Islet of Langerhans (tissue), 1 donor: ENCODE measurements at regions not wholly inside any gene's neighbourhood (a gene's known extent, or its start where the extent isn't known, plus 50 kb on each side); places are given as distances from the start of the nearest gene placed in this dataset.

Source experiments
- FAIRE-seq: peaks from one replicate; lab custom pipeline; 2011; peaks lifted over from hg19 to GRCh38; lab: Jason Lieb, UNC

DNA sequence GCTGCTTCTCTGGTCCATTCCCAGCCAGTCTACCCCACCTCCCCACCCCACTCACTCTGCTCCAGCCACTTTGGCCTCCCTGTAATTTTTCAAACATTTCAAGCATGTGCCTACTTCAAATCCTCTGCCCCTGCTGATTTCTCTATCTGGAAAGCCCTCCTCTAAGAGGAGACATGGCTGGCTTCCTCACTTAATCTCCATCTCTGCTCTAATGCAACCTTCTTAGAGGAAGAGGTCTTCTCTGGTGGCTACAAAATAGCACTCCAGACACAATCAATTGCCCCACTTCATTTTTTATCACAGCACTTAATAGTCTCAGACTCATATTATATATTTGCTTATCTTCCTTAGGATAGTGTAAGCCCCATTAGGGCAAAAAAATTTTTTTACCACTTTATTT, 161.1 kb upstream of the SLC39A10 start:
- FAIRE-seq: no peak

DNA sequence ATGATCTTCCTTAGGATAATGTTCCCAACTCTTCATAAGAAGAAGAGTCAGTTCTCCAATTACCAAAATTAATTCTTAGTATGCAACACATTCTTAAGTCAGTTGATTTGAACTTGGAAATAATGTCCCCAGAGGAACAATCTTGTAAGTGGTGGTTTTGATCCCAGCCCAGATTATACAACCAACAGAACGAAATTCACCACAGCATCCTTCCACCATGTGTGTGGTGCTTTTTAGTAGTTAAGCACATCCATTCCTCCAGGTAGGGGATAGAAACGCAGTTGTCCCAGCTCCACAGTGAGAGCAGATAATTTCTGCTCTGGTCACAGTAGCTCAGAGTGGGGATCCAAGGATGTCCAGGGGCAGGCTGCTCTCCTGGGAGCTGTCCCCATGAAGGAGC, 161.7 kb upstream of the SLC39A10 start:
- FAIRE-seq: no peak

DNA sequence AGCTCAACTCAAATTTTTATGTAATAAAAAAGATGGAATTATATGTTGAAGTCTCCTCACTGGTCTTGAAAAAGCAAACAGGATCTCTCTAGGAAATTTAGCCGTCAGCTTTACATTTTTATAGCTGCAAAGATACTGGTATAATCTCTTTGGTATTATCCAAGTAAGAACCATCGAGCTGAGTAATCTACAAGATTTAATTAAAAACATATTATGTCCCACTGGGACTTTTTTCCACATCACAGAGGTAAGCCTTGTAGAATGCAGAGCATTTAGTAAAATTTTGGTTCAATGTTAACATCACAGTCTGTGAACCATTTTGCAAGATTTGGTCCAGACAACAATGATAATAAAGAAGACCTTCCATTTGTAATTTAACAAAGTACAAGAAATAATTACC, 162.6 kb upstream of the SLC39A10 start:
- FAIRE-seq: no peak

DNA sequence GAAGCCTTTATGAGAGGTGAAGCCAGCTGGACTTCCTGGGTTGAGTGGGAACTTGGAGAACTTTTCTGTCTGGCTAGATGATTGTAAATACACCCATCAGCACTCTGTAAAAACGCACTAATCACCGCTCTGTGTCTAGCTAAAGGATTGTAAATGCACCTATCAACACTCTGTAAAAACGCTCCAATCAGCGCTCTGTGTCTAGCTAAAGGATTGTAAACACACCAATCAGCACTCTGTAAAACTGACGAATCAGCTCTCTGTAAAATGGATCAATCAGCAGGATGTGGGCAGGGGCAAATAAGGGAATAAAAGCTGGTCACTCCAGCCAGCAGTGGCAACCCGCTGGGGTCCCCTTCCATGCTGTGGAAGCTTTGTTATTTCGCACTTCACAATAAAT, 163.6 kb upstream of the SLC39A10 start:
- no peak for FAIRE-seq

DNA sequence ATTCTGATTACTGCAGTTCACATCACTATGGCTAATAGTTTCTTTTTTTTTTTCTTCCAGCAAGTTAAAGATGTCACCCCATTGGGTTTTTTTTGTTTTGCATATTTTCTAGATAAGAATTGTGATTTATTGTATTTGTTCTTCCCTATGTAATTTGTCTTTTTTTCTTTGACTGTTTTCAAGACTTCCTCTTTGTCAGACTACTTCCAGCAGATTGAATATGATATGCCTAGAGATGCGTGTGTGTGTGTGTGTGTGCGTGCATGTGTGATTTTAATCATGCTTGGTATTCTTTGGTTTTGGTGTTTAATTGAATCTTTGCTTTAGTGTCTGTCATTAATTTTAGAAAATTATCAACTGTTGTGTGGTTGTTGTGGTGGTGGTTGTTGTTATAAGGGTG, 166.7 kb upstream of the SLC39A10 start:
- FAIRE-seq: no peak

DNA sequence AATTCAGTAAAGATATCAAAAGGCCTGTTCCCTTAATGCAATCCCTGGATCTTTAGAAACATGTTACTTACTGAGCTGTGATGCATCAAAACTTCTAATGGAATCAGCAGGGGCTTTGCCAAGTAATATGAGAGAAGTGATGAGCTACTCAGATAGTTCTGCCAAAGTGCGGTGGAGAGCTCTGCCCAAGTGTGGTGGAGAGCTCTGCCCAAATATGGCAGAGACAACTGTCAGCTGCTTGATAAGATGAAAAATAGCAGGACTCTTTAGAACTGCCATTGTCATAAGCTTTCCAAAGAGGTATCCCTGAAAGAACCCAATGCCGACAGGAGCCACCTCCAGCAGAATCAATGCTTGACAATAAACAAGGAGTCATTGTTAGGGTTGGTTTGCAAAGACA, 167.9 kb upstream of the SLC39A10 start:
- FAIRE-seq: no peak

DNA sequence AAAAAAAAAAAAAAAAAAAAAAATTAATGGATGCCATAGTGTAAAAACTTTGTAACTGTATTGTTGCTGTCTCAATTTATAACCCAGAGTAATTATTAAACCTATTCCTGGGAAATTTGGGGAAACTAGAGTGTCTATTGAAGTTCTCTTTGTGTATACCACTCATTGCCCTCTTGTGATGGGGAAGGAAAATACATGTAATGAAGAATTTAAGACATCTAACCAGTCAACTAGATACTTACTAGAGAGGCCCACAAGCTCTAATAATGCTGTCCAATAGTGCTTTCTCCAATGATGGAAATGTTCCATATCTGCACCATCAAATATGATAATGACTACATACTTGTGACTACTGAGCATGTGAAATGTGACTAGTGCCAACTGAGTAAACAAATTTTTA, 168.5 kb upstream of the SLC39A10 start:
- no peak for FAIRE-seq

DNA sequence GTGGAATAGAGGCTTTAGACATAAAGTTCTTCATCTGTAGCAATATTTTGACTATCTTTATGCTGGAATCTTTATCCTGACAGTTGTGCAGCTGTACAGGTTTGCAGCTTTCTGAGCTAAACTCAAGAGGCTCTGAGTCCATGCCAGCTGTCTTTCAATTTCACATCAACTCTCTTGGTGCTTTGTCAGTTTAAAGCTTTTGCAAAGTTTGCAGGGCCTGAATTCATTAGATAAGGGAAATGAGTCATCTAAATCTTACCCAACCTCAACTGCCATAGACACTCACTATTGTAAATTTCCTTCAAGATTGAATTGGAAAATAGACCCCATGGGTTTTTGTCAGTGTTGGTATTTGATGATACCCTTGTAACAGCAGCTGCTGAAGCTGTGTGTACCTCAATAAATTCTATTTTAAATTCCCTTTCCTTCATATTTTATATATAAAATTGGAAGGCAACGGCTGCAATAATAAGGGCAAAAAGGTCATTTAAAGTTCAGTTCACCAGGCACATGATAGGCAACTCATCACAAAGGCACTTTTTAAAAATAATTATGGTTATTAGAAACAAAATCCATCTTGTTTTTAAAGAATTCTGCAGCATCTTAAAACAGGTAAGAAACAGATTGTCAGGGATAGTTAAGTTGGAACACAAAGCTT, 169.9 kb upstream of the SLC39A10 start:
- no peak for FAIRE-seq

DNA sequence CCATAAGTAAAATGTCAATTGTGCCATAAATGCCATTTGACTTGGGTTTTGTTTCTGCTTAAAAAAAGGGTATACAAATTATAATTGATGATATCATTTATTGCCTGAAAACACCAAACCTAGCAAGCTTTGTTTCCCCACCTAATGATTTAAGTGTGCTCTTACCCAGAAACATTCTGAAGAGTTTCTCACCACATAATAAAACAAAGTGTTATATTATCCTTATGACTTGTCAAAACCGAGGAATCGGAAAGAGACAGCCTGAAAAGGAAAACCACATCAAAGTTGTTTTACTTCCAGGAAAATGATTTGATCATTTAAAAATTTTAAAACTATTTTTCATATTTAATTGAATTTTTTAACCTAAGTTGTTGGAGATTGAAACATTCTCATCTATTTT, 170.5 kb upstream of the SLC39A10 start:
- no peak for FAIRE-seq

DNA sequence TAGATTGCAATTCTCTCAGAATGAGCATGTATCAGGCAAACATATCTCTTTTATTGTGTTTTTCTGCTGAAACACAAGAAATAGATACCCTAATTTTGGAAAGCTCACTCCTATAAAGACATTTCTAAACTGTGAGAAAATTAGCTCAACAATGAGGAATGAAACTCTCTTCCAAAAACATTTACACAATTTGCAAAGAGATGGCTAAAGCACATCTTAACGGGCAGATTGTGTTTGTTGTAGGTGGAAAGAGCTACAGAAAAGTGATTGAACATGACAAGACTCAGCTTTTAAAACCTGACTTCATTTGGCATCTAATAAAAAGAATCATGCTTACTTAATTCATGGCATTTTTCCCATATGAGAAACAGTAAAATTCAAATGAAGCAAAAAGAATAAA, 175.0 kb upstream of the SLC39A10 start:
- no peak for FAIRE-seq

DNA sequence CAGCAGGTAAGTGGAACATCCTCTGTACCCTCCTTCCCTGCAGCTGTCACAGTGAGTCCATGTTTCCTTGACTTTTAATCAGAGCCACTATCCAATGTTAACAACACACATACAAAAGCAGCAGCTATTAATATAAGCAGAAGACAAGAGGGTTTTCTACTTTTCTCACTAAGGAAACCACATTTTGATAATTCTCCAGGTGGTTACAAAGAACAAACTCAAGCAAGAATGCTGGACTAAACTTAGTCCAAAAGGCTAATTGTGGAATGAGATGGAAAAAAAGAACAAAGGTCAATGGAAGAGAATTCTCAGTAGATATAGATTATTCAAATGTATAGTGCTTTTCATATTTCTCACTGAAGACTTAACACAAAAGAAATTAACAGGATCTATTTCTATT, 176.9 kb upstream of the SLC39A10 start:
- no peak for FAIRE-seq

DNA sequence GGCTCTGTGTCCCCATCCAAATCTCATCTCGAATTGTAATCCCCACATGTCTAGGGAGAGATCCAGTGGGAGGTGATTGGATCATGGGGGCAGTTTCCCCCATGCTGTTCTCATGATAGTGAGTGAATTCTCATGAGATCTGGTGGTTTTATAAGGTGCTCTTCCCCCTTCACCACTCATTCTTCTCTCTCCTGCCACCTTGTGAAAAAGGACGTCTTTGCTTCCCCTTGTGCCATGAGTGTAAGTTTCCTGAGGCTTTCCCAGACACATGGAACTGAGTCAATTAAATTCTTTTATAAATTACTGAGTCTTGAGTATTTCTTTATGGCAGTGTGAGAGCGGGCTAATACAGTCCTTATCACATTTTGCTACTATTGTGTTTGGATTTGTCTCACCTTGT, 177.6 kb upstream of the SLC39A10 start:
- no peak for FAIRE-seq

DNA sequence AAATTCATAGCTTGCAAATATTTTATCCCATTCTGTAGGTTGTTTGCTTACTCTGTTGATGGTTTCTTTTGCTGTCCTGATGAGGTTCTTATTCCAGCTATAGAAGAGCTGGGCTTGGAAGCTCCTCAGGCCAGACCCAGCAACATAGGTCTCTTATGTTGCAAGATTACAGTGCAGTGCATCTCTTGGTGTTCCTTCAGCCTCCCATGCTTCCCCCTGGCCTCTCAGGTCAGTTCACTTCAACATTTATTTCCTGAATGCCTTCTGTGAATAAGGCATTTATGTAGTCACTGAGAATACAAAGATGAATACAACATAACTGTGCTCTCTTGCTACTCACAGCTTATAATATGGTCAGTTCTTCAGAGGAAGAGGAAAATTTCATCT, 179.0 kb upstream of the SLC39A10 start:
- no peak for FAIRE-seq

DNA sequence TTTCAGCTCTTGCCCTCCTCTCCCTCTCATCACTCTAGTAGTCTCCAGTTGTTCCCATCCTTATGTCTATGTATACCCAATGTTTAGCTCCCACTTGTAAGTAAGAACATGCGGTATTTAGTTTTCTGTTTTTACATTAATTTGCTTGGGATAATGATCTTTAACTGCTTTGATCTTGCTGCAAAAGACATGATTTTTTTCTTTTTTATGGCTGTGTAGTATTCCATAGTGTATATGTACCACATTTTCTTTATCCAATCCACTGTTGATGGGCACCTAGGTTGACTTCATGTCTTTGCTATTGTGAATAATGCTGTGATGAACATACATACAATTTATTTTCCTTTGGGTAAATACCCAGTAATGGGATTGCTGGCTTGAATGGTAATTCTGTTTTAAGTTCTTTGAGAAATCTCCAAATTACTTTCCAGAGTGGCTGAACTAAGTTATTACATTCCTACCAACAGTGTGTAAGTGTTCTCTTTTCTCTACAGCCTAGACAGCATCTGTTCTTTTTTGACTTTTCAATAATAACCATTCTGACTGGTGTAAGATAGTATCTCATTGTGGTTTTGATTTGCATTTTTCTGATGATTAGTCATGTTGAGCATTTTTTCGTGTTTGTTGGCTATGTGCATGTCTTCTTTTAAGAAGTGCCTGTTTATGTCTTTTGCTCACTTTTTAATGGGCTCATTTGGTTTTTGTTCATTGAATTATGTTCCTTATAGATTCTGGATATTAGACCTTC, 179.6 kb upstream of the SLC39A10 start:
- FAIRE-seq: no peak

DNA sequence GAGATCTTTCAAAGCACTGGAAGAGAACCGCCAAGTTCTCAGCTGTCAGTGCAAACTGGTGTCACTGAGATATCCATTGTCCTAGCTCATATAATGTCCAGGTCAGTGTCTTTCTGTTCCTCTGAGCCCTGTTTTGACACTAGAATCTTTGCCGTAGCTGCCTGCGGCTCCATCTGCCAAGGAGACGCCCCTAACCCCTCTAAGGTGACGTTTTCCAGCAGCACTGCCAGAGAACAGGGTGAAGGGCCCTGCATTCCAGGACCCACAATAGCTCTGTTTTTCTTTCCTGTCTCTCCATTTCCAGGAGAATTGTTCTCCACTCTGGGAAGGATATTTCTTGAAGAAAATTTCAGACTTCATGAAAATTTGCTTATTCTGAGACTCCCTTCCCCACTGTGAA, 181.7 kb upstream of the SLC39A10 start:
- FAIRE-seq: no peak

DNA sequence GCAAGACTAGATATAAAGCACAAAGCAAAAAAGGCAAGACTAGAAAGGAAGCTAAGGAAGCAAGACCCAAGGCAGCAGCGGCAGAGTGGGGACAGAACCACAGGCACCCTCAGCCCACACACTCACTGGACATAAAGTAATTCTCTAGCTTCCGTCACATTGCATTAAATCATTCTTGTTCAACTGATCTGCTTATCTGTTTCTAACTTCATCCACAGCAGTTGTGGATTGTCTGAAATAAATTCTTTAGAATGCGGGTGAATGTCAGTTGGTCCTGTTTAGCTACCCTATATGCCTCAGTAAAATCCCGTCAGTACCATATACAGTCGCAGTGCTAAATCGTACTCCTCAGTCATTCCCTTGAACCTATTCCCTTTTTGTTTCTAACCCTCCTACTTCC, 183.2 kb upstream of the SLC39A10 start:
- FAIRE-seq: no peak

DNA sequence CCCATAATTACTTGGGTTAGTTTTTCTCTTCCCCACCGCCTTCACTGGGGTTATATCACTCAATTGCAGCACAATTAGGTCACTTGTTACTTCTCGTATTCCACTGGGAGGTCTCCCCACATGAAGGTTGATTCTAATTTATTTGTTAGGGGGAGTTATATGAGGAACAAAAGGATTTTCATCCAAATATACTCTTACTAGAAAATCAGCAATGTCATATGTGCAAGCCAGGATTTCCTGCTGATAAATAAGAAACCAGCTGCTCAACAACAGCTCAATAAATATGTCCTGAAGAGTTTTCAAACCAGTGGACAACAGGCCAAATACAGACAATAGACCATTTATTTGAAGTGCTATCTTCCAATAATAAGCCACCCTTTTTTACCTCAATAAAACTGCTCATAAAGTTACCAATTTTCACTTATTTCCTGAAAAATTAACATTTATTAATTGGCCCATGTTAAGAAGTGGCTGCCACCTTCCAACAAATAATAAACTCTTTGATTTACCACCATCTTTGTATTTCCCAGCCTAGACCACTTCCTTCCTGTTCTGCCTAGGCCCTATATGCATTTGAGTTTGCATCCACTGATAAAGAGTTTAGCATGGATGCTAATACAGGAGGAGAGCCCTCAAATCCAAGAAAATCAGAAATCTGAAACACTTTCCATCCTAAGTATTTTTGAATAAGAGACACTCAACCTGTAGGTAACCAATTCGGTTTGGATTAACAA, 184.4 kb upstream of the SLC39A10 start:
- no peak for FAIRE-seq

DNA sequence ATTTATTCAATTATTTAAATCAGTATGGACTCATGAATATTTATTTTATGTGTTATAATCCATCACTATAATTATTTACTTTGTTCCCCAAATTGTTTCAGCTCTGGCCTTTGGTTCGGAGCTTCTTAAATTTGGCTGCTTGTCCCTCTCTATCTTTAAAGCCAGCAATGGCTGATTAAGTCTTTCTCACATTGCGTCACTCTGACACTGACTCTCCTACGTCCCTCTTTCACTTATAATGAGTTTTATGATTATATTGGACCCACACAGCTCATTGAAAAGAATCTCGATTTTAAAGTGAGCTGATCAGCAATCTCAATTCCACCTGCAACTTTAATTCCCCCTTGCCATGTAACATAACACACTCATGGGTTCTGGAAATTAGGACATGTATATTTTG, 185.2 kb upstream of the SLC39A10 start:
- no peak for FAIRE-seq

DNA sequence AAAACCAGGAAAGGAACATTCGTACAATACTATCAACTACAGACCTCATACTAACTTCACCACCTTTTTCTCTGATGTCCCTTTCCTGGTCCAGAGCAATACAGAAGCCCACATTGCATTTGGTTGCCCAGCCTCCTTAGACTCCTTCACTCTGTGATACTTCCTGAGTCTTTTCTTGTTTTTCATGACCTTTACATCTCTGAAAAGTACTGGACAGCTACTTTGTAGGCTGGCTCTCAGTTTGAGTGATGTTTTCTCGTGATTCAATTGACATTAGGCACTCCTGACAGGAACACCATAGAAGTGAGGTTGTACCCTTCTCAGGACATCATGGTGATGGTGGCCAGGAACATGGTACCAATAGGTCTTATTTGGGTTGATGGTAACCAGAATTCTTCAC, 185.9 kb upstream of the SLC39A10 start:
- FAIRE-seq: no peak

DNA sequence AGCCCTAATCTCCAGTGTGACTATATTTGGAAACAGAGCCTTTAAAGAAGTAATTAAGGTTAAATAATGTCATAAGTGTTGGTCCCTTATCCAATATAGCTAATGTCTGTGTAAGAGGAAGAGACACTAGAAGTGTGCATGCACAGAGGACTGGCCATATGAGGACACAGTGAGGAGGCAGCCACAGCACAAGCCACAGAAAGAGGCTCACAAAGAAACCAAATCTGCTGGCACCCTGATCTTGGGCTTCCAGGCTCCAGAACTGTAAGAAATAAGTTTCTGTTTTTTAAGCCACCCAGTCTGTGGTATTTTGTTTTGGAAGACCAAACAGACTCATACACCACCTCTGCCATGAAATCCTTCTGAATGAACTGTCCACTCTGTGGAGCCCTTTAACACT, 186.4 kb upstream of the SLC39A10 start:
- no peak for FAIRE-seq

DNA sequence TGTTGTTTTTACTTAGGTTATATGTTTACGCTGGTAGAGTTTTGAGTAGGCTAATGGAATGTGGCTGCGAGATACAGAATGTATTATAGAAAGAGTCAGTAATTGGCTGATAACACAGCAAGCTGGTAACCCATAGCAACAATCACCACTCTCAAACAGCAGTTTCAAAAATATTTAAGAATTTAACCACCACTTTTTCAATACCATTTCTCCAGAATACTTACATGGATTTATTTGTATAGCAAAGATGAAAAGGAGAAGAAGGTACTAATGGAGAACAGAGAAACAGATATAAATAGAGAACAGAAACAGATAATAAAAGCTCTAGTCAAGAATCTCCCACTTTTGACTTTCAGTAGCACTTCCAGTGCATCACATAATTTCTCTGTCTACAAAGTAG, 188.3 kb upstream of the SLC39A10 start:
- no peak for FAIRE-seq

DNA sequence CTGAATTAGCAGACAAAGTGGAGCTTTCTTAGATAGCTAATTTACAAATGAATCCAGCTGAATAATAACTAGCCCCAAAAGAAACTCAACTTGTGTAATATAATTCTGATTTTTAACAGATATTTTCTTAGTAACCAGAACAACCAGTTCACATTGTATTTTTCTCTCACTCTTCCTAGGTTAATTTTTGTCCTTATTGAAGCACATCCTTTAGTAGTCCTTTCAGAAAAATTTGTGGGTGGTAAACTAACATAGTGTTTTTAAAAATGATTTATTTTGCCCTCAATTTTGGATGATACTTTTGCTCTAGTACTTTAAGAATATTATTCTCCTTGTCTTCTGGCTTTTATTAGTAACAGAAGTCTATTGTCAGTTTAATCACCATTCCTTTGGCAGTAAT, 190.6 kb upstream of the SLC39A10 start:
- no peak for FAIRE-seq

DNA sequence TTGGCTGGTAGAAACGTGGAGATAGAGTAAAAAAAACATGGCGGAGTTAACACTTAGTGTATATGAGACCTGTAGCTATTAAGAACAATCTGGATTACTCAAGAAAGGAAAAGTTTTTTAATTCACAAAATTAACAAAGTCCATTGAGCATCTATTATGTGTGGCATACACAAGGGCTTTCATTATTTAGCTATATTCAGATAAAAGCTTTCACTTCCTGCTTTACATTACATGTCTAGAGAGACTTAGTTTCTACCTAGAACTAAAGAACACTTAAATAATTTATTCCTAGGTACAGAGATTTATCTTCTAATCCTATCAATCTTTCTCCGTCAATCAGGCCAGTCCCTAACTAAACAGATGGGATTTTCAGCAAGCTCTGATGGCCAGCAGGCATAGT, 196.0 kb upstream of the SLC39A10 start:
- FAIRE-seq: no peak

DNA sequence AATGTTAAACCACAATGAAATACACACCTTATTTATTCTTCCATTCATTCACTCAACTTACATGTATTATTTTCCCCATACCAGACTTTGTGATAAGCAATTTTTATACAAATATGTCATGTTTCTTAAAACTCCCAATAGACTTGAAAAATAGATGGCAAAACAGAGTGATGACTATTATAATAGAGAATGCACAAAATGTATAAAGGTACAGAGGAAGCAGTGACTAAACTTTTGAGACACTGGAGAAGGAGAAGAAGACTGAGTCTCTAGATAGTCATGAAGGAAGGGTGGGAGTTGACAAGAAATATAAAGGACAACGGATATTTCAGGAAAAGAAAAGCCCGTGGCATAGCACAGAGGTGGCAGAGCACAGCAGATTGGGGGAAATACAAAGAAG, 198.1 kb upstream of the SLC39A10 start:
- no peak for FAIRE-seq
